GM19463 (cell line): ENCODE measurements at regions not wholly inside any gene's neighbourhood (a gene's known extent, or its start where the extent isn't known, plus 50 kb on each side); places are given as distances from the start of the nearest gene placed in this dataset.

Experiments
- ATAC-seq: cut with Tn5 transposase; IDR thresholded peaks from one replicate; pipeline ENCODE4 v1.9.1; 2021; ENCODE audit warnings: mild to moderate bottlenecking, moderate library complexity; ENCODE audit not compliant: unreplicated experiment

GRCh38 chr12:93318720-93319522 is 58.8 kb upstream of the NUDT4 start:
- no peak for ATAC-seq

GRCh38 chr12:93319523-93320050 is 58.1 kb upstream of the NUDT4 start:
- no peak for ATAC-seq

GRCh38 chr12:93322784-93323183 is 54.9 kb upstream of the NUDT4 start:
- ATAC-seq: no peak

- ATAC-seq: no peak
Observed at GRCh38 chr12:93323625-93324329, 53.9 kb upstream of the NUDT4 start.

GRCh38 chr12:93325855-93326254 is 51.9 kb upstream of the NUDT4 start:
- no peak for ATAC-seq
